ENCODE measurements at regions not wholly inside any gene's neighbourhood (a gene's known extent, or its start where the extent isn't known, plus 50 kb on each side); places are given as distances from the start of the nearest gene placed in this dataset.

GRCh38 chr5:87949676-87950631 is 318.7 kb downstream of the TMEM161B start:
- no peak for FAIRE-seq

- no peak for FAIRE-seq
These were observed 320.2 kb downstream of the TMEM161B start for GRCh38 chr5:87948486-87948885.

GRCh38 chr5:87946271-87946670 is 322.4 kb downstream of the TMEM161B start:
- no peak for FAIRE-seq

GRCh38 chr5:87945286-87945650 is 323.4 kb downstream of the TMEM161B start:
- FAIRE-seq, result no peak

GRCh38 chr5:87944553-87945285 is 323.9 kb downstream of the TMEM161B start:
- no peak for FAIRE-seq

GRCh38 chr5:87940775-87941174 is 327.9 kb downstream of the TMEM161B start:
- no peak for FAIRE-seq

GRCh38 chr5:87936667-87937066 is 332.0 kb downstream of the TMEM161B start:
- no peak for FAIRE-seq

GRCh38 chr5:87924436-87924835 is 344.2 kb downstream of the TMEM161B start:
- FAIRE-seq, result no peak

GRCh38 chr5:87916320-87916719 is 352.3 kb downstream of the TMEM161B start:
- no peak for FAIRE-seq

- FAIRE-seq, result no peak
These were observed 356.2 kb downstream of the TMEM161B start for GRCh38 chr5:87912419-87912818.

- no peak for FAIRE-seq
These were observed 359.3 kb downstream of the TMEM161B start for GRCh38 chr5:87909382-87909781.

- FAIRE-seq, result no peak
These were observed 361.7 kb downstream of the TMEM161B start for GRCh38 chr5:87906962-87907361.

GRCh38 chr5:87900419-87900818 is 368.2 kb downstream of the TMEM161B start:
- no peak for FAIRE-seq

GRCh38 chr5:87899721-87900131 is 368.9 kb downstream of the TMEM161B start:
- no peak for FAIRE-seq

GRCh38 chr5:87899208-87899661 is 369.4 kb downstream of the TMEM161B start:
- no peak for FAIRE-seq

- FAIRE-seq, result no peak
These were observed 370.1 kb downstream of the TMEM161B start for GRCh38 chr5:87898574-87898973.

GRCh38 chr5:87888139-87888538 is 380.5 kb downstream of the TMEM161B start:
- no peak for FAIRE-seq

GRCh38 chr5:87887247-87887646 is 381.4 kb downstream of the TMEM161B start:
- FAIRE-seq, result no peak

- no peak for FAIRE-seq
These were observed 382.5 kb downstream of the TMEM161B start for GRCh38 chr5:87886164-87886563.

- no peak for FAIRE-seq
These were observed 382.9 kb downstream of the TMEM161B start for GRCh38 chr5:87885758-87886157.

GRCh38 chr5:87877495-87877894 is 391.1 kb downstream of the TMEM161B start:
- no peak for FAIRE-seq

GRCh38 chr5:87877023-87877422 is 391.6 kb downstream of the TMEM161B start:
- no peak for FAIRE-seq

- no peak for FAIRE-seq
These were observed 392.0 kb downstream of the TMEM161B start for GRCh38 chr5:87876616-87877015.

- FAIRE-seq, result no peak
These were observed 395.7 kb downstream of the TMEM161B start for GRCh38 chr5:87872986-87873385.
